ENCODE measurements at regions not wholly inside any gene's neighbourhood (a gene's known extent, or its start where the extent isn't known, plus 50 kb on each side); places are given as distances from the start of the nearest gene placed in this dataset.

DNA sequence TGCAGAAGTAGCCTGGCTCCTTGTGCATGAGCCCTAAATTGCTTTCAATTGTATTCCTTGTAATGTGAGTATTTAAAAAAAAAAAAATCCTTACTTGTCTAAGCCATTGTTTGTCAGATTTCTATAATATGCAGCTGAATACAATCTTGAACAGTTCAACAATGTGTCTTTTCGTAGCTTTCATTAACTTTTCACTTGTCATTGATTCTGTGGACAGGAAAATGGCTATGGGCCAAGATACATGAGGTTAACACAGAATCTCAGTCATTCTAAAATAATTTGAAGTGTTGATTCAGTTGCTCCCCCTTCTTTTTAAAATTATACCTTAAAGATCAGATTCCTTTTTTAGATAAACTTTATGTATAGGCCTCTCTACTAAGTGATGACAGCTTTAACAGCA lies 395.8 kb upstream of the KLF12 start:
- H3K36me3 ChIP-seq: no peaks in the 10 kb centered on the region
- DNase-seq (ENCODE audit: low spot score): no peak
- no peaks in the 10 kb centered on the region for H3K27me3 ChIP-seq
- no peaks in the 10 kb centered on the region for H3K4me1 Mint-ChIP-seq
- H3K27ac Mint-ChIP-seq: no peak overlapping the region
- no peaks in the 10 kb centered on the region for H3K27me3 Mint-ChIP-seq (ENCODE audit: insufficient read depth, low read depth)
- no peak overlapping the region for H3K27ac ChIP-seq
- H3K9me3 ChIP-seq (ENCODE audit: low read depth): no peaks in the 10 kb centered on the region
- no peaks in the 10 kb centered on the region for H4K20me1 ChIP-seq (ENCODE audit: low read depth)
- no peak overlapping the region for H3K9ac ChIP-seq
- TF ChIP-seq, protein P1, sequence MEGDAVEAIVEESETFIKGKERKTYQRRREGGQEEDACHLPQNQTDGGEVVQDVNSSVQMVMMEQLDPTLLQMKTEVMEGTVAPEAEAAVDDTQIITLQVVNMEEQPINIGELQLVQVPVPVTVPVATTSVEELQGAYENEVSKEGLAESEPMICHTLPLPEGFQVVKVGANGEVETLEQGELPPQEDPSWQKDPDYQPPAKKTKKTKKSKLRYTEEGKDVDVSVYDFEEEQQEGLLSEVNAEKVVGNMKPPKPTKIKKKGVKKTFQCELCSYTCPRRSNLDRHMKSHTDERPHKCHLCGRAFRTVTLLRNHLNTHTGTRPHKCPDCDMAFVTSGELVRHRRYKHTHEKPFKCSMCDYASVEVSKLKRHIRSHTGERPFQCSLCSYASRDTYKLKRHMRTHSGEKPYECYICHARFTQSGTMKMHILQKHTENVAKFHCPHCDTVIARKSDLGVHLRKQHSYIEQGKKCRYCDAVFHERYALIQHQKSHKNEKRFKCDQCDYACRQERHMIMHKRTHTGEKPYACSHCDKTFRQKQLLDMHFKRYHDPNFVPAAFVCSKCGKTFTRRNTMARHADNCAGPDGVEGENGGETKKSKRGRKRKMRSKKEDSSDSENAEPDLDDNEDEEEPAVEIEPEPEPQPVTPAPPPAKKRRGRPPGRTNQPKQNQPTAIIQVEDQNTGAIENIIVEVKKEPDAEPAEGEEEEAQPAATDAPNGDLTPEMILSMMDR (IDR thresholded peaks at IDR 0.05): no peak
- no peak for TF ChIP-seq EZH2phosphoT487 (IDR thresholded peaks at IDR 0.05)
- H3K9me3 Mint-ChIP-seq: no peaks in the 10 kb centered on the region
- H3K4me3 ChIP-seq: no peak overlapping the region
- no peak overlapping the region for H2AFZ ChIP-seq (replicated peaks)
- H3F3A ChIP-seq (ENCODE audit: low read depth): no peaks in the 10 kb centered on the region
- H3K79me2 ChIP-seq (ENCODE audit: low read depth): no peaks in the 10 kb centered on the region
- H3K4me3 Mint-ChIP-seq: no peak overlapping the region
- no peaks in the 10 kb centered on the region for H3K4me1 ChIP-seq
- H3K36me3 Mint-ChIP-seq: no peaks in the 10 kb centered on the region
- no peak overlapping the region for H3K4me2 ChIP-seq

DNA sequence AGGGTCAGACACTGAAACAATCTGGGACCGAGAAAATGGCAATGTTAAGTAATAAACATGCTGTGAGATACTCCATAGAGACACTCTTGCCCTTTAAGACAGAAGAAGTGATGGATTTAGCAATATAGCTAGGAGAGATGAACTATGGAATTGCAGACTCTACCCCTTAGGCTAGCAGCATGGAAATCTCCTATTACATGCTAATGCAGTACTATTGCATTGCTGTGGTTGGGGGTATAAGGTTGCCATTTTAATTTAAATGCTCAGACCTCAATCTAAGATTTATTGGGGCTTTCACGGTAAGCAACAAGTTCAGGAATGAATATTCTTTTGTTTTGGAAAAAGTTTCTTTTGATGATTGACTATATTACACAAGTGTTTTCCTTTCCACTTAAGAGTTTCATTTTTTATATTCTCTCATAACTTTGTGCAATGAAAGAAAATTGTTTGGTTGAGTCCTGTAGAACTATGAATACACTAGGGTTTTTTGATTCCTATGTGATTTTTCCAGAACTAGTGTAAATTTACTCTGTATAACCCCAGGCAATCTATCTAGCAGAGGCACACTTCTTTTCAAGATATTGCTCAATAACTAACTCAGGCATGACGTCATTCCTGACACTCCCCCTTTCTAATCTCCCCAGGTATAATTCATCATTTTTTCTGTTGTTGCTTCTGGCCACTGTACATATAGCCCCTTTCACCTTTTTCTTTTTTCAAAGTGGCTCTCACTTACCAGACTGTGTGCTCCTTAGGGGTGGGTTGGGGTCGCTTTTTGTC lies 394.7 kb upstream of the KLF12 start:
- no peaks in the 10 kb centered on the region for H3K36me3 ChIP-seq
- H3K4me1 ChIP-seq: no peaks in the 10 kb centered on the region
- Mint-ChIP-seq H3K27me3 (ENCODE audit: insufficient read depth, low read depth) (no peaks in the 10 kb centered on the region), H3K4me1 (no peaks in the 10 kb centered on the region), H3K9me3 (no peaks in the 10 kb centered on the region), H3K36me3 (no peaks in the 10 kb centered on the region), H3K4me3 (no peak overlapping the region), H3K27ac (no peak overlapping the region)
- H4K20me1 ChIP-seq (ENCODE audit: low read depth): no peaks in the 10 kb centered on the region
- TF ChIP-seq EZH2 (IDR thresholded peaks at IDR 0.05) (no peak), EZH2phosphoT487 (IDR thresholded peaks at IDR 0.05) (no peak)
- TF ChIP-seq, protein P1 (IDR thresholded peaks at IDR 0.05): no peak
- no peak overlapping the region for H3K9ac ChIP-seq
- H3F3A ChIP-seq (ENCODE audit: low read depth): no peaks in the 10 kb centered on the region
- no peak overlapping the region for H3K27ac ChIP-seq
- H3K4me3 ChIP-seq: no peak overlapping the region
- no peak overlapping the region for H3K4me2 ChIP-seq
- no peak overlapping the region for H2AFZ ChIP-seq (replicated peaks)
- DNase-seq (ENCODE audit: low spot score): no peak
- no peaks in the 10 kb centered on the region for H3K79me2 ChIP-seq (ENCODE audit: low read depth)
- H3K9me3 ChIP-seq (ENCODE audit: low read depth): no peaks in the 10 kb centered on the region
- H3K27me3 ChIP-seq: no peaks in the 10 kb centered on the region

DNA sequence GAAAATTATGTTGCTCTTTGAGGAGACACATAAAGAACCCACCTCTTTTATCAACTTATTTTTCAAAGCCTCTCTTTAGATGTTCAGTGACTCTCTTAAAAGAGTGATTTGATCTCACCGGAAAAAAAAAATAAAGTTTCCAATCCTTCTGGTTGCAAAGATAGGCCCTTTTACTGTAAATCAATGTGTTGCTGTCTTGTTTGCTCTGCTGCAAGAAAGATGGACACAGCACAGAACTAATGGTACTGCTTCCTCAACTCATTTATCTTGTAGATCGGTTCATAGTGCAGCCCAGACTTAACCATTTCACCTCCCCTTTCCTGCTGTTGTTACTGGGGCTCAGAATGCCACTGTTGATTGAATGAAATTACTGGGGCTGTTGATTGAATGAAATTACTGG lies 388.9 kb upstream of the KLF12 start:
- H3K9me3 ChIP-seq (ENCODE audit: low read depth): no peaks in the 10 kb centered on the region
- no peaks in the 10 kb centered on the region for H3F3A ChIP-seq (ENCODE audit: low read depth)
- no peaks in the 10 kb centered on the region for H3K4me1 Mint-ChIP-seq
- no peaks in the 10 kb centered on the region for H3K4me1 ChIP-seq
- TF ChIP-seq, protein P1 (IDR thresholded peaks at IDR 0.05): no peak
- no peak for TF ChIP-seq EZH2 (IDR thresholded peaks at IDR 0.05)
- TF ChIP-seq EZH2phosphoT487 (IDR thresholded peaks at IDR 0.05): no peak
- no peak overlapping the region for H3K4me3 Mint-ChIP-seq
- no peak overlapping the region for H3K4me3 ChIP-seq
- H2AFZ ChIP-seq (replicated peaks): peak overlapping the region; percentile 44
- no peak for DNase-seq (ENCODE audit: low spot score)
- H3K4me2 ChIP-seq: no peak overlapping the region
- H3K27me3 Mint-ChIP-seq (ENCODE audit: insufficient read depth, low read depth): no peaks in the 10 kb centered on the region
- no peaks in the 10 kb centered on the region for H3K36me3 Mint-ChIP-seq
- no peaks in the 10 kb centered on the region for H3K79me2 ChIP-seq (ENCODE audit: low read depth)
- H3K36me3 ChIP-seq: no peaks in the 10 kb centered on the region
- no peaks in the 10 kb centered on the region for H3K9me3 Mint-ChIP-seq
- H3K27ac Mint-ChIP-seq: no peak overlapping the region
- no peak overlapping the region for H3K9ac ChIP-seq
- H4K20me1 ChIP-seq (ENCODE audit: low read depth): no peaks in the 10 kb centered on the region
- no peak overlapping the region for H3K27ac ChIP-seq
- H3K27me3 ChIP-seq: no peaks in the 10 kb centered on the region

All from neural progenitor cell (in vitro differentiated cells).